GM10266 (cell line): ENCODE measurements at regions not wholly inside any gene's neighbourhood (a gene's known extent, or its start where the extent isn't known, plus 50 kb on each side); places are given as distances from the start of the nearest gene placed in this dataset.

Source experiments
- DNase-seq: peaks from one replicate; pipeline ENCODE4 v3.0.0; 2012; ENCODE audit errors: extremely low spot score
- TF ChIP-seq, protein P1 (sequence below): IDR thresholded peaks from 2 replicates; pipeline ENCODE4 v1.5.1; 2012; ENCODE audit warnings: mild to moderate bottlenecking, low read depth; ENCODE audit not compliant: control insufficient read depth, insufficient read depth; ENCODE audit errors: missing control alignments

DNA sequence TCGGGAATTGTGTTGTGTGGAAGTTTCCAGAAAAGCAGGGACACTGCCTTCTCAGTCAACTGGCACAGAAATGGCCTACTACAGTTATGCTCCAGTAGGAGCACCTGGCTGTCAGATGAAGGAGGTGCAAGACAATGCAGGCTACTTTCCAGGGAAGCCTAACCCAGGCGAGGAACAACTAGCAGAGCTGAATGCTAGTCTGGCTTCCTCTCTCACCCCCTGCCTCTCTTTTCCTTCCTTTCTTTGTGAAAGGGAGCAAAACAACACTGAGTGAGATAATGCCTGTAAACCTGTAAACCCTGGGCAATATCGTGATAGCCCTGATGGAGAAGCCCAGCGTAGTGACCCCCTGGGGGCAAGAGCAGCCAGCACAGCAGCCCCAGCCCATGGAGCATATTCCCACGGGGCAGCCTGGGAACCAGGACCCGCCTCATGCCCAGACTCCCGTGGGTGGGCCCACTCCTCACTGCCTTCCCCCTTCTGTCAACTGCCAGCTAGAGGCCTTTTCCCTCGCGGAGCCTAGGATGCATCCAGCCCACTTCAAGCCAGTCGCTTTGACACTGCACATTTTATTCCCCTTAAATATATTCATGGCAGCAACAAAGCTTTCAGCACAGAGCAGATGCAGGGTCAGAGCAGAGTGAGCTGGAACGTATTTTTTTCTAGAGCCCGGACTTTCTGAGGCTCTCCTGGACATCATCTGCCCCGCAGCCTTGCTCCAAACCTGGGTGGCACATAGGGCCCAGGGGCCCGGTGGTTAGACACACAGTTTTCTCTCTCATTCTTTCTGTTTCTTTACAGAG, 77.0 kb downstream of the PDCL3 start:
- TF ChIP-seq, protein P1, sequence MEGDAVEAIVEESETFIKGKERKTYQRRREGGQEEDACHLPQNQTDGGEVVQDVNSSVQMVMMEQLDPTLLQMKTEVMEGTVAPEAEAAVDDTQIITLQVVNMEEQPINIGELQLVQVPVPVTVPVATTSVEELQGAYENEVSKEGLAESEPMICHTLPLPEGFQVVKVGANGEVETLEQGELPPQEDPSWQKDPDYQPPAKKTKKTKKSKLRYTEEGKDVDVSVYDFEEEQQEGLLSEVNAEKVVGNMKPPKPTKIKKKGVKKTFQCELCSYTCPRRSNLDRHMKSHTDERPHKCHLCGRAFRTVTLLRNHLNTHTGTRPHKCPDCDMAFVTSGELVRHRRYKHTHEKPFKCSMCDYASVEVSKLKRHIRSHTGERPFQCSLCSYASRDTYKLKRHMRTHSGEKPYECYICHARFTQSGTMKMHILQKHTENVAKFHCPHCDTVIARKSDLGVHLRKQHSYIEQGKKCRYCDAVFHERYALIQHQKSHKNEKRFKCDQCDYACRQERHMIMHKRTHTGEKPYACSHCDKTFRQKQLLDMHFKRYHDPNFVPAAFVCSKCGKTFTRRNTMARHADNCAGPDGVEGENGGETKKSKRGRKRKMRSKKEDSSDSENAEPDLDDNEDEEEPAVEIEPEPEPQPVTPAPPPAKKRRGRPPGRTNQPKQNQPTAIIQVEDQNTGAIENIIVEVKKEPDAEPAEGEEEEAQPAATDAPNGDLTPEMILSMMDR: no peak
- DNase-seq: no peak

DNA sequence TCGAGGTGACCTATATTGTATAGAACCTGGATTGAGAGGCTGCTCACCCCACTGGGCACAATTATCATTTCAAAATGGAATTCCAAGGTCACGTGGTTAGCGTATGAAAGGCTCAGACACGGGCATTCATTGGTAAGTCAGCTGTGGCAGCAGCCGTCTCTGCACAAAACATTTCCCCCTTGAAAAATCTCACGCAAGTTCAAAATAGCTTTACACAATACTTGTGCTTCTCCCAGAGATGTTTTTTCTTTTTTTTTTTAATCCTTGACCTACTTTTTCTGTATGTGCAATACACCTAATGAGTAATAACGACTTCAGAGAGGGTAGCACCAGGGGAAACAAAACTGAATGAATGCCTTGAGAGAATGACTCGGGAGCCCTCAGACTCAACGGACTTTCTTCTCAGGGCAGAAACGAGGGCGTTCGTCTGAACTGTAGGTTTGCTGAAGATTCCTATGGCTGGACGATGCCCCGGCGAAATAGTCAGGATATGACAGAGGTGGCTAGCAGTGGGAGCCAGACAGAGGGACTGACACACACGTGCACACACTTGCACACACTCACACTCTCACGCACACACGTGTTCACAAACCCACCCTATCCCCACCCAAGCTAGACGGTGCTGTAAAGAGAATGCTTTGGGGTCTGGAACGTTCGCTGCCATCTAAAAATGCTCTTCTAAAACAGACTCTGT, 77.8 kb downstream of the PDCL3 start:
- TF ChIP-seq, protein P1: no peak

DNA sequence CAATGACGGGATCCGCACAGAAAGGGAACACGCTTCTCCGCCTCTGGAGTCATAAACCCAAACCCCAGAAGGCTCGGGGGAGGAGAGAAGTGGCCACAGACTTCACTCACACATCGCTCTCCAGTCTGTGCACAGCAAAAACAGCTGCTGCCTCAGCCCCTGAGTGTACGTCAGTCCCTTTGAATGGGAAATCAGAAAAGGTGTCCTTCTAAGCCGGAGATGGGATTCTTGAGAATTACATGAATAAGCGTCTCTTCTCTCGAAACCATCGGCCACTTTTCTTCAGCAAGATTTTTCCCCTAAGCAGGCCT, 78.3 kb downstream of the PDCL3 start:
- DNase-seq: no peak
- TF ChIP-seq, protein P1: no peak

More for the DNA sequence above, 77.8 kb downstream of the PDCL3 start:
- no peak for DNase-seq

DNA sequence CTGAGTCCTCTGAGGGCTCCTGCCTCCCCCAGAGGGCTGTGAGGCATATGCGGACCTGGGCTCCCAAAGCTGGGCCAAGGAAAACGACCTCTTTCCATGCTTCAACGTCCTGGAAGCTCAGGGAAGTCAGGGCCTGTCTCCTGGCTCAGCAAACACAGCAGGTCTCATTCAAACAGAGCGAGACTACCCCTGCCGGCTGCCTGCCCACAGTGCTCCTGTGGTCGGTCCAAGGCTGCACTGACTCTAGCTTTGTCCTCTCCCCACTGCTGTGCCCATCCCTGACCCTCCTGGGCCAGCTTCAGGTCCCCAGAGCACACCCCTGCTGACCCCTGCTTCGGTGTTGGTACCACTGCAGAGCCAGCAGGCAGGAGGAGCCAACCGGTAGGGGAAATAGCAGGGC, 79.6 kb downstream of the PDCL3 start:
- DNase-seq: no peak
- TF ChIP-seq, protein P1: no peak

DNA sequence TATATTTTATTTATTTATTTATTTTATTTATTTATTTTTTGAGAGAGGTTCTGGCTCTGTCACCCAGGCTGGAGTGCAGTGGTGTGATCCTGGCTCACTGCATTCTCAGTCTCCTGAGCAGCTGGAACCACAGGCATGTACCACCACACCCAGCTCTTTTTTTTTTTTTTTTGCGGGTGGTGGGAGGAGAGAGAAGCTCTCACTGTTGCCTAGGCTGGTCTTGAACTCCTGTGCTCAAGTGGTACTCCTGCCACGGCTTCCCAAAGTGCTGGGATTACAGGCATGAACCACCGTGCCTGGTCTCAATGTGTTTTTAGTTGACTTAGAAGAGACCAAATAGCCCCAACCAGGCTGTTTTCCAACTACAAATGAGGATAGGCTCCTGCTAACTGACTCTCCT, 80.7 kb downstream of the PDCL3 start:
- TF ChIP-seq, protein P1: no peak
- DNase-seq: no peak

DNA sequence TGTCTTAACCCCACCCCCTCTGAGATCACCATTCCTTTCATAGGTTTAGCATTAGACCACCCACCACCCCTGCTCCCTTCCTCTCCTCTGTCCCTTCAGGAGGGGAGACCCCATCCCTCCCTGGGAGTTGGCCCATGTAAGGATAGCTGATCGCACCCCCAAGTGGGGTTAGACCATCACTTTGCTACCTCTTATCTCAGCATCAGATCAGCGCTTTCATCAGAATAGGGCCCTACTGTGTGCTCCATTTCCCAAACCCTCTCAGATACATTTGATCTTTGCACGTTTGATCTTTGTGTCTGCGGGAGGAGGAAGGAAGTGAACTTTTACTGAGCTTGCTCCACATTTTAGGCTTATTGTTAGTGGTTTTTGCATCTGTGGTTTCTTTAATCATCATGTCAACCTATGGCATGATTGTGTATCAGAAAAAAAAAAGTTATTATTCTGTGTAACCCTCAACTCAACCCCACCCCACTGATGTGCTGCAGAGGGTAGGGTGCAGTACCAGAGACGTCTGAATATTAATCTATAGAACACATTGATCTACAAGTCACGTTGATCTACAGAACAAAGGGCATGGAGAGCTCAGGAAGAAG, 81.2 kb downstream of the PDCL3 start:
- TF ChIP-seq, protein P1: no peak
- no peak for DNase-seq

DNA sequence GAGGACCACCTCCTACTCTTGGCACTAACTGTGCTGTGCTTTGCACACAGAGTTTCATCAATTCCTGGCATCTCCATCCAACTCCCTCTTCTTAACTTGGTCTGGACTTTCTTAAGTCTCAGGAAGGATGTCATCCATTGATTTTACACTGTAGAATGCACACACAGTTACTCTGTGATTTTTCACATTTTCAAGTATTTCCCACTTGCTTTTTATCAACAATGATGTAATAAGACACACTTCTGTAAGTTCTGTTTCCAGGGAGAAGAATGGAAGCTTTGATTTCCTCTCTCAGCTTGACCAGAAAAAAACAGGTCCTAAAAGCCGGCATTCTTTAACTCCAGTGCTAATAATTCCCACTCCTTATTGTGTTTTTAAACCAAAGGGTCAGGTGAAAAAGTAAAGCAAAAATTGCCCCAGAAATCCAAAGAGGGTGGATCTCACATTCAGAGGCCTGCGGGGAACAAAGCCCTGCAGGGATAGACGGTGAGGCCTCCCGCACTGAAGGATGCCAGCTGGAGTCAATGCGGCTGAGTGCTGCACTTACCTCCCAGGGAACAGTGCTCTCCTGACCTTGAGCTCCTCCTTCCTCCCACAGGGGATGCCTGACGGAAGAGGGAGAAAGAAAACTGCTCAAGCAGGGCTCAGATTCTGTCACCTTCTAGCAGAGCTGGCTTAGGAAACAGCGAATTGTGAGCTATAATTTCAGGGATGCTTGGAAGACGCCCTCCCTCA, 83.1 kb downstream of the PDCL3 start:
- TF ChIP-seq, protein P1: no peak
- no peak for DNase-seq
